GM21529 (cell line): ENCODE measurements at regions not wholly inside any gene's neighbourhood (a gene's known extent, or its start where the extent isn't known, plus 50 kb on each side); places are given as distances from the start of the nearest gene placed in this dataset.

Experiments
- ATAC-seq: cut with Tn5 transposase; IDR thresholded peaks from one replicate; pipeline ENCODE4 v1.9.1; 2021; ENCODE audit not compliant: unreplicated experiment

- ATAC-seq: no peak
Observed at GRCh38 chr3:182732232-182733015, 60.9 kb upstream of the ATP11B start.

GRCh38 chr3:182735672-182736071 lies 57.6 kb upstream of the ATP11B start:
- no peak for ATAC-seq

- ATAC-seq: no peak
Observed at GRCh38 chr3:182737825-182738224, 55.5 kb upstream of the ATP11B start.

- ATAC-seq: no peak
Observed at GRCh38 chr3:182738583-182739411, 54.5 kb upstream of the ATP11B start.

- no peak for ATAC-seq
Observed at GRCh38 chr3:182739619-182740018, 53.7 kb upstream of the ATP11B start.

GRCh38 chr3:182740710-182741109 lies 52.6 kb upstream of the ATP11B start:
- no peak for ATAC-seq

- ATAC-seq: no peak
Observed at GRCh38 chr3:182741214-182741613, 52.1 kb upstream of the ATP11B start.
